HG02763 (cell line): ENCODE measurements at regions not wholly inside any gene's neighbourhood (a gene's known extent, or its start where the extent isn't known, plus 50 kb on each side); places are given as distances from the start of the nearest gene placed in this dataset.

Source experiments
- ATAC-seq: cut with Tn5 transposase; IDR thresholded peaks from one replicate; pipeline ENCODE4 v1.9.1; 2021; ENCODE audit warnings: mild to moderate bottlenecking, moderate library complexity; ENCODE audit not compliant: unreplicated experiment

DNA sequence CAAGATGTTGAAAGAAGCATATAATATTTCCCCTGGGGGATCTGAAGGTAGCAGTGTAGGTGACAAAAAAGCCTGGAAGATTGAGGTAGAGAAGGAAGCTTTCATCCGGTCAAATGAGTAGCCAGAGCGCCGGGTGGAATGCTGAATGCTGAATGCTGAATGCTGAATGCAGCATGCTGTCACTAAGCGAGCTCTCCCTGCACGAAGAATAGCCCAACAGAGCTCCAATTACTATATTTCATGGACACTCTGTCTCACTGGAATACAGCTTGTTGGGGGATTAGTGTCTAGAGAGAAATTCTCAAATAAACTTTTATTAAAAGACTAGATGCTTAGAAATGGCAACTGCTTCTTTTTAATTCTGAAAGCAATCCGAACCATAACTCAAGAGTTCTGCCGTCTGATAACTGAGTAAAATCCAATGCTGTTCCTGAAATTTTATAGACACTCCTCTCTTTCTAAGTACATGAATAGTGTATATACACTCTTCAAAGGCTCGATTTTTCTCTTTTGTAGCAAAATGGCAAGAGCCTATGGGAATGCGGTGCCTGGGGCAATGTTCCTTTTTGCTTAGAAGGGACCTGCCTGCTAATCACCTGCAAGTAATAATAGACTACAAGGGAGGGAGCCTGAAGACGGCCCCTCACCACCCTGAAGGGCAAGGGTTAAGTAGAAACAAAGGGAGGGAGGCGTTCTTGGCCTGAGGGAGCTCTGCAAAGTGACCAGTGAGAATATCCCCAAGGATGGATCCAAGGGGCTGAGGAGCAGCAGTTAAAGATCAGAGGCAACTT, 203.7 kb upstream of the ESRRG start:
- ATAC-seq: no peak

DNA sequence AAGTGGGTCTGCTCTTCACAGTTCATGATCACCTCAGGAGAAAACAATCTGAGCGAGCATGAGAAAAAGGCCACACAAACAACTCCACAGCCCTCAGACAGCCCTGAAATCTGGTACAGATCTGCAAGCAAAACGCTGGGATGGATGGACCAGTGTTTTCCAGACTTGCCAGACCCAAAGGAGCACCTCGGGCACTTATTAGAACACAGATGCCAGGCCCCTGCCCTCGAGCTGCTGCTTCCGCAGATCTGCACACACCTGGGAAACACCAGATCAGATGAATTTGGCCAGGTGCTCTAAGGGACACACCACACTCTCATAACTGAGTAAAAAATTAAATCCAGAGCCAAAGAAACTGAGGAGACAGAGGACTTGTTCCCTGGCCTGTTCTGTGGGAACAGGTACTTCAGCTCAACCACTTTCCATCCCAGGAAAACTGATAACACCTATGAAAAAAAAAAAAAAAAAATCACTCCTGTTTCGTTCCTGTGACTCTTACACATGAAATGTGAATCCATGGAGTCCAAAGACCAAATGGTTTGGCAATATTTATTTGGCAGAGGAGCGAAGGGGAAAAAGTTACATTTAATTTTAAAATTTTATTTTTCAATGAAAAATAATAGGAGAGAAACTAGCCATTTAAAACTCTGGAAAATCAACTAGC, 202.9 kb upstream of the ESRRG start:
- ATAC-seq: no peak

DNA sequence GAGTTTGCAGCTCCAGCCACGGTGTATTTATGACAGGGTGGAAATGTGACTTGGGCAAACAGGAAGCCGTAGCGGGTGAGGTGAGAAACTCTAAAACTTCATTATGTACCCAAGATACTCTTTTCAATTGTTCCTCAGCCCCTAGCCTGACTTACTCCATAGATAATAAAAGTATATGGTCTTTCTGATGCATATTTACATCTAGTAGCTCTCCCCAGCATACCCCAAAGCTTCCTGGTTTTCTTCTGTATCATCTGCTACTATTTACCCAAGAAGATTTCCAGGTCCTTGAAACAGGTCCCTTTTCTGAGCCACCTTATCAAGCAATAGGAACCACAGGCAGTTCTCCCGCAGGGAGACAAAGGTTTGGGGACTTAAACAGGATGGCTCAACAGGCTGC, 201.5 kb upstream of the ESRRG start:
- no peak for ATAC-seq

DNA sequence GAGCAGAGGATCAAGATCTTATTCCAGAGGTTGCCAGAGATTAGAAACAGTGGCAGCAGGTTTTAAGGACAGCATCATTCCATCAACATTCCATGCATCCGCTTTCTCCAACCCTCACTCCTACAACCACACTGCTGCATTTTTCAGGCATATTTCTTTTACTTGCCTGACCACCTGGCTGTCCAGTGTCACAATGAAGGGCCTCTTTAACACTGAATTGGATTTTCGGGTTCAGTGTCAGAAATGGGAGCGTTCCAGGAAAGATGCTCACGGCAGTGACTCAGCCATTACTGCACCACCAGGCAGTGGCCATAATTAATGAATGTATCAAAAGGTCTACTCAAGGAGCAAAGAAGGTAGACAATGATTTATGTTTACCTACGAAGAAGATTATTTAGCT, 200.4 kb upstream of the ESRRG start:
- ATAC-seq: no peak

DNA sequence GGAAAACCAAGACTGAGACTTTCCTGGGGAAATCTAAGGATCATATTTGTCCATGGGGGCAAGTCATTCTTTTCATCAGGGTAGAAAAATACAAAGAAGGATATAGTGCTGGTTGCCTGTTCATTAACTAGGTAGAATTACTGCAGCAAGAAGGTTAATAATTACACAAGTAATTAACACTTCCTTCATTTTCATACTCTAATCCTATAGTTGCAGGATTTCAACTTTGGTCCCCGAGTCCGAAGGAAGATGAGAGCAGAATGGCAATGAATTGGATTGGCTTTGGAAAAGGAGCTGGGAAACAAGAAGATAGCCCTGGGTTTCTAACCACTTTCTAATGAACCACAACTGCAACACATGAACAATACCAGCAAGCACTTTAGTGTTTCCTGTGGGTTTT, 199.2 kb upstream of the ESRRG start:
- no peak for ATAC-seq

DNA sequence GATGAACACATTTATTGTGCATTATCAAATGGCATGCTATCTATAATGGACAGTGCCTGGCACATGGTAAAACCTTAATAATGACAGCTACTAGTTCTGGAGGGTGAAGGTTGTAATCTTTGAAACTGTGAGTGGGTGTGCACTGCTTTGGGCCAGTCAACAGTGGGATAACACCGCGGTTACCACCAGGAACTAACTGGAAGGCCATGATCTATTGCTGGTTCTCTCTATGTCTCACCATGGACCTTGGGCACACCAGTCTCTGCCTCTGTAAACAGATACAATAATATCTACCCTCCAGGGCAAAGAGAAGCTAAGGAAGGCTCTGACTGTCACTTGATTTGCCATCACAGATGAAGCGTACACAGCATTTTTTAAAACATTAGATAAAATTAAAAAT, 198.6 kb upstream of the ESRRG start:
- no peak for ATAC-seq

DNA sequence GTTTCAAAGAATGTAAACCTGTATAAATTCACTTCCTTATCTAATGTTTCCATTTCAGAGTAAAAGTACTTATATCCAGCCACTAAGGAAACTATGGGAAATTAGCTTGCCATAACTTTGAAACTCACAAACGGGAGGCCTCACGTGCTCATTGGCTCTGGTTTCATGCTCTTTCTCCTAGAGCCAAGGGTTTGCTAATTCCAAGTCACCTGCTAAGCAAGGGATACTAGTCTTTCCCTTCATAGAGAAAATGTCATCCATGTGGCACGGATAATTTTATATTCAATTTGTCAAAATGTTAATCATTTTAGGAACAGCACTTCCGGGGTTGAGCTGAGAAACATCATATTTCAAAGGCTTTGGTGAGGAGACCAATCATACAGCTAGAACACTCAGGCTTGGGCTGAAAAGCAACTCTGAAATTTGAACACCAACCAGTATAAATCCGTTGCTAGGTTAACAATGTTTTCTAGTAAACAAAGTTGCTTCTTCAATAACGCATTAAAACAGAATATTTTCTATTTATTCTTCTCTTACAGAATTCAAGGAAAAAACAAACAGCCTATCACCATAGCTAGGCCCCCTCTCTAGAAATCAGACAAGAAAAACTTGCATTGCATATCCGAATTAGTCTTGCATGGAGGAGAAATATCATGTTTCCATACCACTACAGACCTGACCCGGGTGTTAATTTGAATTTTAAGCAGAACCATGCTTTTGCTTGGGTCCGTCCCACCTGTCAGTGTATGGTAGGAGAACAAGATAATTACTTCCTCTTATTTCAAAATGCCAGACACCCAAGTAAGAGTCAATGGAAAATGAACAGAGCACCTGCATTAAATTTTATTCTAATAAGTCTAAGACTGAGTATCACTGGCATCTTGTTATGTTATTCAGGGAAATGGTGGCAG, 196.1 kb upstream of the ESRRG start:
- ATAC-seq: no peak

DNA sequence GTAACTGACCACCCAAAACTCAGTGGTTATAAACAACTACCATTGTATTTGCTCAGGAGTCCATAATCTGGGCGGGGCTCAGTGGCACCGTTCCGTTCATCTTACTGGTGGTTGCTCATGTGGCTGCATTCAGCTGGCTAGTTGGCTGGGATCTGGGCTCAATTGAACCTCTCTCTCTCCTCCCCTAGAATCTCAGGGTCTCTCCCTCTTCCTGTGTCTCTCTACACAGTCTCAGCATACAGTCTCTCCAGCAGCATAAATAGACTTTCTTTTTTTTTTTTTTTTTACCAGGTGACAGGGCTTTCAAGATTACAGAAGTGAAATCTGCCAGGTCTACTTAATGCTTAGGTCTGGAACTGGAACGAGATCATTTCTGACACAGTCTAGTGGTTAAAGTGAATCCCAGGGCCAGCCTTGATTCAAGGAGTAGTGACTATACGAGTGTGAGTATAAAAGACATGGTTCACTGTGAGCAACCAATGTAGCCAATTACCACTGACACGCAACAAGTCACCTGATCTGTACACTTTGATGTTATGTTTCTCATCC, 193.7 kb upstream of the ESRRG start:
- no peak for ATAC-seq

DNA sequence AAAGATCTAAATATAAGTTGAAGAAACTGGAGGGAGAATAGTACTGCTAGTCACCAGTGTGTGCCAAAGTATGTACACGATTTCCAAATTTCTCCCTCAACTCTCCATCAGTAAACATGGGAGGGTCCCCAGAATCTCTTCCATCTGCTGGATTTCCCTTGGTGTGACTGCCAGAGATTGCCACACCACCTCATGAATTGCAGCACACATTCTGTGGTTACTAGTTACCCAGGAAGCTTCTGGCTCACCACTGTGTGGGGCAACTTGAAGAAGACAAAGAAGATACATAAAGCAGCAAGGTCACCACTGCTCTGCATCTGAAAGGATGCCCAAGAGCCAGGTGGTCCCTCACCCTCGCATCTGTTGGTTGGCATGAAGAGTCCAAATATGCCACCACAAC, 191.7 kb upstream of the ESRRG start:
- ATAC-seq: no peak

DNA sequence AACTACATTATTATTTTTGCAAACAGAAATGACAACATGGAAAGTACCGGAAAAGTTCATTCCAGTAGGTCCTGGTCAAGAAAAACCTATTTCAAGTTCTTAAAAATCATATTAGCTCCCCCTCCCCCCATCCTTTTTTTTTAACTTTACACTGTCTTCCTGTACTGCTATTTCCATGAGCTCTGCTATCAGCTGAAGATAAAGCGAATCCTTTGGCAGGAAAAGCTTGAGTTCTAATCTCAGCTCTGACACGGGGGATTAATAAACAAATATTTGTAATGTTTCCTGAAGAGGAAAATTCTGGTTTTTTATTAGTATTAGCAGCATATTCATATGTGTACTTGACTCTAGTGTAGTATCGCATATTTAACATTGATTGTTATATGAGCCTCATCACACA, 190.7 kb upstream of the ESRRG start:
- ATAC-seq: no peak

DNA sequence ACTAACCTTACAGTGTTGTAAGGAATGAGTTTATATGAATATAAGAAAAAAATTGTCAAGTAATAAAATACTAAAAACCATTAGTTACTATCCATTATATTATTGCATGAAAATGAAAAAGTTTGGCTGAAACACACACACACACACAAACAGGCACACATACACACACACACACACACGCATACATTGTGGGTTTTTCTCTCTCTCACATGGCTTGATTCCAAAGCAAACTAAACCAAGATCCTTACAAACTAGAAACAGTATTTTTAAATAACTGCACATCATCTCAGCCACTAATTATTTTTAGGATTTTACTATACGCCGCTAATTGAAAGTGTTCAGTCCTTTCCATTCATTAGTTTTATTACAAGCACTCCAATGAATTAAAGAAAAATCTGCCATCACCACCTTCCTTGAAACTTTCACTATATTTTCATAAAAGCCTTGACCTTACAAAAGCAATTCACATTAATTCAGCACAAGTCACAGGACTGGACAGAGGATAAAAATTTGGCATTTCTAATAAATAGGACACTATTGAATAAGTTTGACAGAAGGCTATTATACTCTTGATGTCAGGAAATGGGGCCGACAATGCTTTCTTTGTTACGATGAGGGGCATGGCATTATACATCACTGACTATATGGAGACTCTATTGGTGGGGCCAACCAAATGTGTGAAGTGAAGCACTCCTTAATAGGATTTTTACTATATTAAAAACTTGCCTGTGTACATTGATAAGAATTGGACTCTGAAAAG, 187.0 kb upstream of the ESRRG start:
- ATAC-seq: no peak

DNA sequence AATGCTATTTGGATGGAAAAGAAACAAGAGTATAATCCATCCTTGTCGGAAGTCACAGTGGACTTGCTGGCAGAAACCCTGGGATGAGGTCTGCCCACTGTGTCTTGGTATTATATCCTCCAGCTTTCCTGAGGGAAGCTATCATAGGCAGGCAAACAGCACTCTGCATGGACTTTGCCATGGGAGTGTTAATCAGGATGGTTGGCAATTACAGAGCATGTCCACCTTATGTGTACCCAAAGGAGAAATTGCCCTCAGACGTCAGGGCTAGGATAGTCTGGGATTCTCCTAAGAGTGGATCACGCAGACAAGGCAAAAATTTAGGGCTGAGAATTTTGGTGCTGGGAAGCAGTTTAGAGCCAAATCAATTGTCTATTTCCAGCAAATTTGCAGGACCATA, 184.9 kb upstream of the ESRRG start:
- no peak for ATAC-seq

DNA sequence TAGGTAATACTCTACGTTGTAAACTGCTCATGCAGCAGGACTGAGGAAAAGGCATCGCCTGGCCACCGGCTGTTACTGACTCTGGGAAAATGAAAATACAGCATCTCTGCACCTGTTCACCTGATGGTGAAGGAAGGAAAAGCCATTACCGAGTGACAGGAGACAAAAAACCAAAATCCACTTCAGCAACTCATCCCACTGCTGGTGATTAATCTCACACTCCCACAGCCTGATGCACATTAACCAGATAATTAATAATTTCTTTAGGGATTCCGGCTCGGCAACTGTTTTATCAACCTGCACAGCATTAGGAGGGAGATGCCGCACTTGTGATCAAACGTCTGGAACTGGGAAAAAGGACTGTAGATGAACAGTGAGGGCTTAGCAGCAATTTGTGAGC, 183.9 kb upstream of the ESRRG start:
- ATAC-seq: no peak

DNA sequence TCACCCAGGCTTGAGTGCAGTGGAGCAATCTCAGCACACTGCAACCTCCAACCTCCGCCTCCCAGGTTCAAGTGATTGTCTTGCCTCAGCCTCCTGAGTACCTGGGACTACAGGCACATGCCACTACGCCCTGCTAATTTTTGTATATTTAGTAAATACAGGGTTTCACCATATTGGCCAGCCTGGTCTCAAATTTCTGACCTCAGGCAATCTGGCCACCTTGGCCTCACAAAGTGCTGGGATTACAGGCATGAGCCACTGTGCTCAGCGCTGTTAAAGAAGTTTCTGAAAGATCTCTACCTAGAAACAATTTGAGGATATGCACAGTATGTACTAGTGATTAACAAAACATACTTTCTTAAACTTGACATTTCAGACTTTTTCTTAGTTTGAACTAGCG, 182.6 kb upstream of the ESRRG start:
- no peak for ATAC-seq

DNA sequence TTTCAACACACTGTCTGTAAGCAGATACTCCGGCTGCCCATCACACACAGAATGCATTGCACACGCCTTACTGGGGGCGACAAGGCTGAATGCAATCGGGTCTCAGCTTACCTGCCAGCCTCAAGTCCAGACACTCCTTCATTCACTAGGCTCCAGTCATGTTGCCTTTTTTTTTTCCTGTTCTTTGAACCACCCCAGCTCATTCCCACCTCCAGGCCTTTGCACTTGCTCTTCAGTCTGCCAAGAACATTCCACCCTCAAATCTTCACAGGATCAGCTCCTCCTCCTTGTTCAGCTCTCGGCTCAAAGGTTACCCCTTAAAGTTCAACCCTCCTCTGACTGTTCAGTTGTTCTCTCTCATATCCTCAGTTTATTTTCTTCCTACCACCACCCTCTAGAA, 181.9 kb upstream of the ESRRG start:
- ATAC-seq: no peak

DNA sequence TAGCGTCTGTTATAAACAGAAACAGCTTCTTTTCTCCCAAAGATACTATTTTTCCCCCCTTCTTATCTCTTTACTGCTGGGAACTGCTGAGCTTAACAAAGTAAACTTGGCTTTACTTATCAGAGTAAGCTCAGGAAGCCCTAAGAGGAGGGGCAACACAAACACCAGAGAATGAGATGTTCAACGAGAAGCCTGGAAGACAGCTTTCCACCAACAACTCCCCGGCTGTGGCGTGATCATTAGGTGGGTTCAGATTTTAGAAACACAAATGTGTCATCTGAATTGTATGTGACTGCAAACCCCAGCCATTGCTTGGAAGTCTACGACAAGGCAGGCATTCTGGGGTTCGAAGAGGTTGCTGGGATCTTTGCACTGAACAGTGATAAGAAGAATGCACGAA, 181.2 kb upstream of the ESRRG start:
- ATAC-seq: no peak

DNA sequence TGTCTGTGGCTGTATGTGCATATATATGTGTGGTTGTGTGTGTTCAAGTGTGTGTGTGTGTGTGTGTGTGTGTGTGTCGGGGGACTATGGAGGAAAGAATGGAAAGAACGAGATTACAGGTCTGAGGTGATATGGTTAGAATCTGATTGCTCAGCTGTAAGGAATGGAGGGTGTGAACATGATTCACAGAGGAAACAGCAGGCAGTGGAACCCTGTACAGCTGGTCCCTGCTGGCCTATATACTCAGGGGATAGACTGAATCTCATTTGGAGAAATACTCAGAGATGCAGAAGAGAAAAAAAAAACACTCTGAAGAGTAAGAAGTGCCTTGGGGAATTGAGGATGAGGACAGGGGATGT, 180.1 kb upstream of the ESRRG start:
- ATAC-seq: no peak

DNA sequence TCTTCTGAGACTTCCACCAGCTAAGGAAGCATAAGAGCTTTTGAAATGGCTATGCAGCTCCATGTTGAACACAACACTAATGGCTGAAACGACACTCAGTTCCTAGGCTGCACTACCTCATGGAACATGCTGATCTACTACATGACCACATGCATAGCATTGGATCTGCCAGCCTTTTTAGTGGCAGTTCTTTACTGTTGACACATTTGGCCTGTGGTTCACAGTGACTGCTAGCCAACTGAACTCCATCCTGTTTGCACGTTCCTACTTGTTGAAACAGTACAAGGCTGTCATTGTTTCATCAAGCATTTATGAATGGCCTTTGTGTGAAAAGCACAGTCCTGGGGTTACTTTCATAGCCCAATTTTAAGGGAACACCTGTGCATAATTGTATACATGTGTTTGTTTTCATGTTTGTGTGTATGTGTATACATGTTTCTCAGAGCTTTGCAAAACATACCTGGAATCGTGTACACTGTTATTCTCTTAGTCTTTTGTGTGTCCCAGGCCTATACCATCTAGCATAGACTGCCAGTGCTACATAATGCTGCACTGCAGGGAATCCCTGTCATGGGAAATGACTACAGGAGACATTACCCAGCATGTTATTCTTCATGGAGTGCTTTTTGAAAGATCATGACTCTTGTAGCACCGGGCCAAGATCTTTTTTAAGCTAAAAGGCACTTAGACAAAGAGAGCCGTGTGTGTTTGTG, 179.6 kb upstream of the ESRRG start:
- no peak for ATAC-seq

DNA sequence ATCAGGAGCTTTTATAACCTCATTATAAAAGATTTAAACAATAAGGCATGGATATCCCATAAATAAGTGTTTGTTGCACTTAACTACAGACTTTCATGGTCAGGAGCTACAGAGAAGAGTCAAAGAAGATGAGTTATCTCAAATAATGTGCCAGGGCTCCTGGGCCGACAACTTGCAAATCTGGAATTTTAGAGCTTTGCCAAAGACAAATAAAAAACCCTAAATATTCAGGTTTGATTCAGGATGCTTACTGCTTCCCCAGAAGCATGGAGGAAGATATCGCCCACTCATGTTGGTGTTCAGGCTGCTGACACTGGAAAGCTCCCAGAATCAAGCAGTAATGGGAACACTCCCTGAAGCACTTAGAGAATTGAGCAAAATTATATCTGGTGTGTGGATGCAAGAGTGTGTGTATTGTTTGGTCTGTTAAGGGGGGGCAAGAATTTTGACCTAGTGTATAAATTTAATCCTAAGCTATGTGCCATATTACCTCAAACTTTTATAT, 176.9 kb upstream of the ESRRG start:
- ATAC-seq: no peak

DNA sequence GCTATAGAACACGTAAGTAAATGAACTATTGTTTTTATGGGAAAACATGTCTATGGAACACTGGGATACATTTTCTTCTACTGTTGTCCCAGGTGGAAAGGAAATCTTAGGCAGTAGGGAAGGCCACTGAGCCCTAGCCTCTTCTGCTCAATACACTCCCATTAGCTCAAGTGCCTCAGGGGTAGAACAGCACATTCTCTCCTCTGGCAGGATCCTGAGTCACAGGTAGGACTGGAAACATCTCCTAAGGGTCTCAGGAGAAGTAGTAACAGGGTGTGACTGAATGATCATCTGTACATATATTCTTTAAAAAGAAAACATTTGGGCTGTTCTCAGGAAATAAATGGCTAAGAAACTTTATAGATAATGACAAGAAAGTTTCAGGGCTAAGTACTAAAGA, 175.6 kb upstream of the ESRRG start:
- no peak for ATAC-seq
